ENCODE measurements at regions not wholly inside any gene's neighbourhood (a gene's known extent, or its start where the extent isn't known, plus 50 kb on each side); places are given as distances from the start of the nearest gene placed in this dataset.

DNA sequence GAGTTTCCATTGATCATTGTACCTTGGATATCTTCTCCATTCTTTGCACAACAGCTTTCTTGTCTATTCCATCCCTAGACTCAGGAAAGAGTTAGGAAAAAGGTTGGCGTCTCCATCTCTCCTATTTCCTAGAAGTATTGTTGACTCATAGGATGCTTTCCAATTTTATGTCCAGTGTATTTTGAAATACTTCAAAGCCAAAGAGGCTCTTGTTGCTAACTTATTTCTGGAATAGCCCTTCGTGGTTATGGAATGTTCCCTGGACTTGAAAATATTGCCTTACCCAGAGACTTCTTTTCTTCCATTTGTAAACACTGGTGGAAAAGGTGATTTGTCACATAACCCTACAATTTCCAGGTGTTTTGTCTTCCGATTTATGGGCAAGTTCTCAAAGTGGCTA lies 402.3 kb upstream of the ZNF608 start:
- no peak for TF ChIP-seq SNAPC2 (CRISPR knock-in tag; IDR thresholded peaks at IDR 0.05)
- TF ChIP-seq, protein P1, sequence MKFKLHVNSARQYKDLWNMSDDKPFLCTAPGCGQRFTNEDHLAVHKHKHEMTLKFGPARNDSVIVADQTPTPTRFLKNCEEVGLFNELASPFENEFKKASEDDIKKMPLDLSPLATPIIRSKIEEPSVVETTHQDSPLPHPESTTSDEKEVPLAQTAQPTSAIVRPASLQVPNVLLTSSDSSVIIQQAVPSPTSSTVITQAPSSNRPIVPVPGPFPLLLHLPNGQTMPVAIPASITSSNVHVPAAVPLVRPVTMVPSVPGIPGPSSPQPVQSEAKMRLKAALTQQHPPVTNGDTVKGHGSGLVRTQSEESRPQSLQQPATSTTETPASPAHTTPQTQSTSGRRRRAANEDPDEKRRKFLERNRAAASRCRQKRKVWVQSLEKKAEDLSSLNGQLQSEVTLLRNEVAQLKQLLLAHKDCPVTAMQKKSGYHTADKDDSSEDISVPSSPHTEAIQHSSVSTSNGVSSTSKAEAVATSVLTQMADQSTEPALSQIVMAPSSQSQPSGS (CRISPR knock-in tag; IDR thresholded peaks at IDR 0.05): no peak
- Histone ChIP-seq H4K20me1 (ENCODE audit: insufficient read depth, low read length) (no peaks in the 10 kb centered on the region), H3K9me3 (ENCODE audit: low read length) (no peaks in the 10 kb centered on the region), H3K79me2 (ENCODE audit: insufficient read depth, low read length) (no peaks in the 10 kb centered on the region), H3K27ac (ENCODE audit: extremely low read length, insufficient read depth, low read length) (no peak overlapping the region), H3K4me1 (ENCODE audit: insufficient read depth, low read length) (no peaks in the 10 kb centered on the region), H3K36me3 (replicated peaks in 1 of 2; ENCODE audit: control insufficient read depth in 1 of 2, insufficient read depth in 2 of 2, low read length in 2 of 2) (no peaks in the 10 kb centered on the region), H3K27me3 (ENCODE audit: control insufficient read depth in 1 of 2, insufficient read depth in 2 of 2, low read length in 2 of 2) (no peaks in the 10 kb centered on the region), H3K4me2 (ENCODE audit: low read depth, low read length) (no peak overlapping the region), H3K9ac (ENCODE audit: insufficient read depth, low read depth, low read length) (no peak overlapping the region), H3K4me3 (replicated peaks in 1 of 3; ENCODE audit: insufficient read depth in 1 of 3, low read depth in 2 of 3, low read length in 3 of 3) (no peak overlapping the region), H2AFZ (ENCODE audit: low read length) (no peak overlapping the region)
- ATAC-seq: no peak
- in situ Hi-C loops (cut with HindIII; ENCODE audit: extremely low pct_ligation_motif_present, low pct_unique_long_range_greater_than_20kb): no loop called here
- WGBS (ENCODE audit: low lambda C conversion rate): 13% methylated on average over 3 of the region's 3 CpGs
- intact Hi-C loops (cut with micrococcal nuclease; ENCODE audit: unreplicated experiment): no loop called here
- FAIRE-seq: no peak
- ChIA-PET POLR2A (no interaction called here), CTCF (ENCODE audit: low intra/inter-chr PET ratio, low total read pairs) (no interaction called here)
- no TSS peak for BruUV-seq (replicated peaks)
- DNase-seq (ENCODE audit: low spot score): no peak

DNA sequence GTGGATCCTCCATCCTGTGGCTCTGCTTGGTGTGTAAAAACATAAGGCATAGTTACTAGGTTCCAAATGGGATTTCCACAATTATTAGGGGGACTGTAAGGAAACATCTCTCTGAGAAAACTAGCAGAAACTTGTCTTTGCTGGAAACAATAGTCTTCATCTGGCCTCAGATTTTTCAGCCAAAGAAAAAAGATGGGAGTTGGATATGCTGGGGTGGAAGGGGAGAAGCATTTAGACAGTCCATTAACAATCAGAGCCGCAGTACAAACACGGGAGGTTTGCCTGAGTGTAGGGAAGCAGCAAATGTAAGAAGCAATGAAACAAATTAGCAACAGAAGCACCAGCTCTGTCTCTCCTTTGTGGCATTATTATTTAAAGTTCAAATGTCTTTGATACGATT lies 402.7 kb upstream of the ZNF608 start:
- no peaks in the 10 kb centered on the region for H3K27me3 ChIP-seq (ENCODE audit: control insufficient read depth in 1 of 2, insufficient read depth in 2 of 2, low read length in 2 of 2)
- no peak for ATAC-seq
- in situ Hi-C loops (cut with HindIII; ENCODE audit: extremely low pct_ligation_motif_present, low pct_unique_long_range_greater_than_20kb) (no loop called here), intact Hi-C loops (cut with micrococcal nuclease; ENCODE audit: unreplicated experiment) (no loop called here)
- WGBS (ENCODE audit: low lambda C conversion rate): 18% methylated on average over 3 of the region's 3 CpGs
- no peaks in the 10 kb centered on the region for H3K79me2 ChIP-seq (ENCODE audit: insufficient read depth, low read length)
- DNase-seq (ENCODE audit: low spot score): no peak
- ChIA-PET CTCF (ENCODE audit: low intra/inter-chr PET ratio, low total read pairs) (no interaction called here), POLR2A (no interaction called here)
- no peak overlapping the region for H3K4me3 ChIP-seq (replicated peaks in 1 of 3; ENCODE audit: insufficient read depth in 1 of 3, low read depth in 2 of 3, low read length in 3 of 3)
- H3K9ac ChIP-seq (ENCODE audit: insufficient read depth, low read depth, low read length): no peak overlapping the region
- H3K4me2 ChIP-seq (ENCODE audit: low read depth, low read length): no peak overlapping the region
- H3K27ac ChIP-seq (ENCODE audit: extremely low read length, insufficient read depth, low read length): no peak overlapping the region
- no peak overlapping the region for H2AFZ ChIP-seq (ENCODE audit: low read length)
- TF ChIP-seq ZIK1 (CRISPR knock-in tag; IDR thresholded peaks at IDR 0.05; ENCODE audit: borderline replicate concordance, low read depth) (no peak), PAWR (CRISPR knock-in tag; IDR thresholded peaks at IDR 0.05; ENCODE audit: borderline replicate concordance) (no peak), ZNF577 (CRISPR knock-in tag; IDR thresholded peaks at IDR 0.05; ENCODE audit: borderline replicate concordance, low read depth) (no peak), ZNF562 (CRISPR knock-in tag; IDR thresholded peaks at IDR 0.05; ENCODE audit: borderline replicate concordance) (no peak)
- TF ChIP-seq, protein P2, sequence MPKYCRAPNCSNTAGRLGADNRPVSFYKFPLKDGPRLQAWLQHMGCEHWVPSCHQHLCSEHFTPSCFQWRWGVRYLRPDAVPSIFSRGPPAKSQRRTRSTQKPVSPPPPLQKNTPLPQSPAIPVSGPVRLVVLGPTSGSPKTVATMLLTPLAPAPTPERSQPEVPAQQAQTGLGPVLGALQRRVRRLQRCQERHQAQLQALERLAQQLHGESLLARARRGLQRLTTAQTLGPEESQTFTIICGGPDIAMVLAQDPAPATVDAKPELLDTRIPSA (CRISPR knock-in tag; IDR thresholded peaks at IDR 0.05; ENCODE audit: borderline replicate concordance): no peak
- TF ChIP-seq, protein P3, sequence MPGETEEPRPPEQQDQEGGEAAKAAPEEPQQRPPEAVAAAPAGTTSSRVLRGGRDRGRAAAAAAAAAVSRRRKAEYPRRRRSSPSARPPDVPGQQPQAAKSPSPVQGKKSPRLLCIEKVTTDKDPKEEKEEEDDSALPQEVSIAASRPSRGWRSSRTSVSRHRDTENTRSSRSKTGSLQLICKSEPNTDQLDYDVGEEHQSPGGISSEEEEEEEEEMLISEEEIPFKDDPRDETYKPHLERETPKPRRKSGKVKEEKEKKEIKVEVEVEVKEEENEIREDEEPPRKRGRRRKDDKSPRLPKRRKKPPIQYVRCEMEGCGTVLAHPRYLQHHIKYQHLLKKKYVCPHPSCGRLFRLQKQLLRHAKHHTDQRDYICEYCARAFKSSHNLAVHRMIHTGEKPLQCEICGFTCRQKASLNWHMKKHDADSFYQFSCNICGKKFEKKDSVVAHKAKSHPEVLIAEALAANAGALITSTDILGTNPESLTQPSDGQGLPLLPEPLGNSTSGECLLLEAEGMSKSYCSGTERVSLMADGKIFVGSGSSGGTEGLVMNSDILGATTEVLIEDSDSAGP (CRISPR knock-in tag; IDR thresholded peaks at IDR 0.05; ENCODE audit: borderline replicate concordance): no peak
- TF ChIP-seq, protein P4, sequence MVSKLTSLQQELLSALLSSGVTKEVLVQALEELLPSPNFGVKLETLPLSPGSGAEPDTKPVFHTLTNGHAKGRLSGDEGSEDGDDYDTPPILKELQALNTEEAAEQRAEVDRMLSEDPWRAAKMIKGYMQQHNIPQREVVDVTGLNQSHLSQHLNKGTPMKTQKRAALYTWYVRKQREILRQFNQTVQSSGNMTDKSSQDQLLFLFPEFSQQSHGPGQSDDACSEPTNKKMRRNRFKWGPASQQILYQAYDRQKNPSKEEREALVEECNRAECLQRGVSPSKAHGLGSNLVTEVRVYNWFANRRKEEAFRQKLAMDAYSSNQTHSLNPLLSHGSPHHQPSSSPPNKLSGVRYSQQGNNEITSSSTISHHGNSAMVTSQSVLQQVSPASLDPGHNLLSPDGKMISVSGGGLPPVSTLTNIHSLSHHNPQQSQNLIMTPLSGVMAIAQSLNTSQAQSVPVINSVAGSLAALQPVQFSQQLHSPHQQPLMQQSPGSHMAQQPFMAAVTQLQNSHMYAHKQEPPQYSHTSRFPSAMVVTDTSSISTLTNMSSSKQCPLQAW (CRISPR knock-in tag; IDR thresholded peaks at IDR 0.05): no peak
- no peaks in the 10 kb centered on the region for H3K9me3 ChIP-seq (ENCODE audit: low read length)
- no TSS peak for BruUV-seq (replicated peaks)
- H3K36me3 ChIP-seq (replicated peaks in 1 of 2; ENCODE audit: control insufficient read depth in 1 of 2, insufficient read depth in 2 of 2, low read length in 2 of 2): no peaks in the 10 kb centered on the region
- H4K20me1 ChIP-seq (ENCODE audit: insufficient read depth, low read length): no peaks in the 10 kb centered on the region
- FAIRE-seq: no peak
- H3K4me1 ChIP-seq (ENCODE audit: insufficient read depth, low read length): no peaks in the 10 kb centered on the region

All from HepG2 (cell line).